ENCODE measurements at regions not wholly inside any gene's neighbourhood (a gene's known extent, or its start where the extent isn't known, plus 50 kb on each side); places are given as distances from the start of the nearest gene placed in this dataset.

GRCh38 chr3:22986958-22987357 is 216.2 kb upstream of the UBE2E2 start:
- no peak for TF ChIP-seq CTCF (IDR thresholded peaks at IDR 0.05; ENCODE audit: low read depth, low read length)
- no peak overlapping the region for H3K4me3 ChIP-seq (ENCODE audit: low read depth, low read length)

GRCh38 chr3:22988566-22988965 is 214.6 kb upstream of the UBE2E2 start:
- no peak overlapping the region for H3K4me3 ChIP-seq (ENCODE audit: low read depth, low read length)
- TF ChIP-seq CTCF (IDR thresholded peaks at IDR 0.05; ENCODE audit: low read depth, low read length), result no peak

GRCh38 chr3:22989716-22990115 is 213.4 kb upstream of the UBE2E2 start:
- no peak overlapping the region for H3K4me3 ChIP-seq (ENCODE audit: low read depth, low read length)
- TF ChIP-seq CTCF (IDR thresholded peaks at IDR 0.05; ENCODE audit: low read depth, low read length), result no peak

- no peak for TF ChIP-seq CTCF (IDR thresholded peaks at IDR 0.05; ENCODE audit: low read depth, low read length)
Observed at GRCh38 chr3:22990291-22991200, 212.6 kb upstream of the UBE2E2 start.

GRCh38 chr3:22994781-22995180 is 208.3 kb upstream of the UBE2E2 start:
- no peak for TF ChIP-seq CTCF (IDR thresholded peaks at IDR 0.05; ENCODE audit: low read depth, low read length)
- H3K4me3 ChIP-seq (ENCODE audit: low read depth, low read length), result no peak overlapping the region

More at GRCh38 chr3:22990291-22991200, 212.6 kb upstream of the UBE2E2 start:
- H3K4me3 ChIP-seq (ENCODE audit: low read depth, low read length), result no peak overlapping the region

- no peak overlapping the region for H3K4me3 ChIP-seq (ENCODE audit: low read depth, low read length)
- TF ChIP-seq CTCF (IDR thresholded peaks at IDR 0.05; ENCODE audit: low read depth, low read length), result no peak
Observed at GRCh38 chr3:22996920-22997571, 206.1 kb upstream of the UBE2E2 start.

- no peak for TF ChIP-seq CTCF (IDR thresholded peaks at IDR 0.05; ENCODE audit: low read depth, low read length)
- no peak overlapping the region for H3K4me3 ChIP-seq (ENCODE audit: low read depth, low read length)
Observed at GRCh38 chr3:23000371-23000770, 202.8 kb upstream of the UBE2E2 start.

Measured in WI38 (cell line).